Mucosa of rectum (tissue), 2 donors: ENCODE measurements at regions not wholly inside any gene's neighbourhood (a gene's known extent, or its start where the extent isn't known, plus 50 kb on each side); places are given as distances from the start of the nearest gene placed in this dataset.

Experiments
- H3K27ac ChIP-seq, 2 donors: one replicate each; pipeline ENCODE4 v1.7.0; 2013; ENCODE audit warnings: inconsistent platforms in 2 of 2, low read depth in 2 of 2, low read length in 2 of 2
- H3K27me3 ChIP-seq, 2 donors: one replicate each; pipeline ENCODE4 v1.7.0; 2013; ENCODE audit warnings: low read length in 2 of 2; ENCODE audit not compliant: control insufficient read depth in 2 of 2, insufficient read depth in 2 of 2
- H3K36me3 ChIP-seq, 2 donors: one replicate each; pipeline ENCODE4 v1.7.0; 2013; ENCODE audit warnings: low read length in 2 of 2; ENCODE audit not compliant: control insufficient read depth in 2 of 2, insufficient read depth in 2 of 2
- H3K4me1 ChIP-seq, 2 donors: one replicate each; pipeline ENCODE4 v1.7.0; 2013; ENCODE audit warnings: low read length in 2 of 2, mild to moderate bottlenecking in 1 of 2; ENCODE audit not compliant: control insufficient read depth in 2 of 2, insufficient read depth in 2 of 2
- H3K4me3 ChIP-seq, 2 donors: one replicate each; pipeline ENCODE4 v1.7.0; 2013; ENCODE audit warnings: low read length in 2 of 2
- H3K9ac ChIP-seq, 2 donors: one replicate each; pipeline ENCODE4 v1.7.0; 2013; ENCODE audit warnings: low read length in 2 of 2, low read depth in 1 of 2, mild to moderate bottlenecking in 1 of 2
- H3K9me3 ChIP-seq, 2 donors: one replicate each; pipeline ENCODE4 v1.7.0; 2013; ENCODE audit warnings: low read length in 2 of 2; ENCODE audit not compliant: control insufficient read depth in 2 of 2
- donor health status: healthy.
- donor health status: Normal muscosa, but diverticular disease.

DNA sequence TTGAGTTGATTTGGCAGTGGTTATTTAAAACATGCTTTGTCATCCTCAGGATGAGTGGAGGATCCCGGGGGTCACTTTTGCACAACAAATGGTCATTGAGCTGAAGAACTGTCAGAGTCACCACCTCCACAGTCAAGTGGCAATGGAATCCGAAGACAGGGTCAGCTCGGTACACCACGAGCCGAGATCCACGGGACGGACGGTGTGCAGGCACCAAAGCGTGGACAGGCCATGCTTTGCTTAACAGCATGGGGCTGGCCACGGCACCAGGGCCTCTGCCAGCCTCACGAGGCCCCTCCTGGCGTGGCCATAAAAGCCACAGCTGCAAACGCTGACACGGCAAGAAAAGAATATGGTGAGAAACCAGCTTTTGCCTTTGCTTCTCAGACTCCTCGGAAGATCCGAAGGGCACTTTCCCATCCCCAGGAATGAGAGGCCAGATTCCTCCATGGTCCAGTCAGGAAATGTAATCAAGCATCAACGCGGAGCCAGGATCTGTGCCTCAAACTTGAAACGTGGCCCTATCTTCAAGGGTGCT lies 152.2 kb upstream of the DIO3 start:
- H3K4me3 ChIP-seq: no peak overlapping the region
- H3K27me3 ChIP-seq: peaks cover under 1 to 2% of the 10 kb centered on the region in 2 donors
- H3K9ac ChIP-seq: no peak overlapping the region
- H3K9me3 ChIP-seq: no peaks in the 10 kb centered on the region
- H3K36me3 ChIP-seq: no peaks in the 10 kb centered on the region
- peaks cover 0 to 3% of the 10 kb centered on the region in 2 donors for H3K4me1 ChIP-seq
- no peak overlapping the region for H3K27ac ChIP-seq

DNA sequence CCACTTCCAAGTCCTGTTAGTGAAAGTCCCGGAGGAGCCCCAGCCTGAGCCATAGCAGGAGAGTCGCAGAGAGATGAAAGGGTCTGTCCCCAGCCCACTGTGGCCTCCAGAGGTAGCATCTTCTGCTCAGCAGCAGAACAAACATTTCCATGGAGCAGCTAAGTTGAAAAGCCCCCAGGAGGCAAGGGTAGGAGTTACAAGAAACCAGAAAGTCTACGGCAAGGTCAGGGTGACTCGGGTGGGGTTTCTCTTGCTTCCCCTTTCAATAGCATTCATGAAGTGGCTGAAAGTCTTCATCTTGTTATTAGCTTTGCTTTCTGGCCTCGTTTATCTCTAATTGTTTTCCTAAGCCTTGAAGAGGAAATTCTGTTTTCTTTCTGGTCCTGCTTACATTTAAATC lies 151.2 kb upstream of the DIO3 start:
- Histone ChIP-seq H3K27me3 (peaks cover 2 to 5% of the 10 kb centered on the region in 2 donors), H3K27ac (no peak overlapping the region), H3K9ac (no peak overlapping the region), H3K36me3 (no peaks in the 10 kb centered on the region), H3K4me3 (no peak overlapping the region), H3K4me1 (peaks cover 0 to 3% of the 10 kb centered on the region in 2 donors), H3K9me3 (no peaks in the 10 kb centered on the region)

DNA sequence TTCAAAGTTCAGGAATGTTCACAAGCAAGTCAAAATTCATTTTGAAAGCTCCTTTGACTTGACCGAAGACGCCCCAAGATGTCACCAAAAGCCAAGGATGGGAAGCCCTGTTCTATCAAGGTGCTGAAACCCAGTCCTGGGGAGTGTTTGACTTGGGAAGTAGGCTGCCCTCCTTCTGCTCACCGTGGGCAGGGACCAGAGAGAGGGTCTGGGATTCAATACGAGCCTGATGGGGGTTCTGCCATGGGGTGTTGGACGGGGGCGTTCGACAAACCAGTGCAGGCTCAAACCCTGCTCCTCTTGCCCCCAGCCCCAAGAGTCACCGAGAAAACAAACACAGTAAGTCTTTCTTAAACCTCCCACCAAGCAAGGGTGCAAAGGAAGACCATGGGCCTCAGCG lies 150.1 kb upstream of the DIO3 start:
- H3K27me3 ChIP-seq: peaks cover 2 to 5% of the 10 kb centered on the region in 2 donors
- peaks cover 0 to 3% of the 10 kb centered on the region in 2 donors for H3K4me1 ChIP-seq
- H3K9ac ChIP-seq: no peak overlapping the region
- H3K4me3 ChIP-seq: no peak overlapping the region
- no peaks in the 10 kb centered on the region for H3K9me3 ChIP-seq
- H3K27ac ChIP-seq: no peak overlapping the region
- H3K36me3 ChIP-seq: no peaks in the 10 kb centered on the region

DNA sequence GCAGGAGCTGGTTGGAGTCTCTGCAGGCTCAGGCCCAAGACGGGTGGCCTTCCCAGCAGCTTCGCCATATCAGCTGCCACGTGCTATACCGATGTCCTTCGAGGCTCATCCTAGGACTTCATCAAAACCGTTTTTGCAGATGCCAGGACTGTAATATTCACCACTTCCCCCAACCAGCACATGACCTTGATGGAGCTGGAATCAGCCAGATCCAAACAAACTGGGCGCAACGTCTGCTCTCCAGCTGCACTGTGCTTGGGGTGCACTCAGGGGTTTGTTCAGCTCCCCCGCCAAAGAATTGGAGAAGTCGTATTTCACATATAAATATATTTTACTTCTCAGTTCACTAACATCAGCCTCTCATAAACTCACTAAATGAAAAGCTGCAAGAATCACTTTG lies 149.5 kb upstream of the DIO3 start:
- no peak overlapping the region for H3K27ac ChIP-seq
- H3K9ac ChIP-seq: no peak overlapping the region
- peaks cover 2 to 5% of the 10 kb centered on the region in 2 donors for H3K27me3 ChIP-seq
- H3K9me3 ChIP-seq: no peaks in the 10 kb centered on the region
- no peak overlapping the region for H3K4me3 ChIP-seq
- H3K36me3 ChIP-seq: no peaks in the 10 kb centered on the region
- peaks cover 0 to 3% of the 10 kb centered on the region in 2 donors for H3K4me1 ChIP-seq

DNA sequence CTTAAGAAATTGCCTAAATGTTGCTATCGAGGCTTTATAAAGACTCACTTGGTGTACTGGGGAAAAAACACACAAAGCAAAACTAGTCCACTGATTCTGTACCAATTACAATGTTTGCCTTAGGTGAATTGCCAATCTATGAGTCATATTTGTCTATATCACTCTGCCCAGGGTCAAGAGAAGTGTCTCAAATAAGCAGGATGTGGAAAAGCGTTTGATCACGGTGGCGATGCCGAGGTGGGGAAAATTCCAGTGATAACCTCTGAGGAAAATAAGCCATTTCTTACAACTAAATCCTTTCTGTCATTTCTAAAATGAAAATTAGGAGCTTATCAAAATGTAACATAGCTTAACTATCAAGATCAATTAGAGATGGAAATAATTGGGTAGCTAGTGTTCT lies 148.6 kb upstream of the DIO3 start:
- H3K4me1 ChIP-seq: peaks cover 0 to 3% of the 10 kb centered on the region in 2 donors
- H3K27me3 ChIP-seq: peaks cover 2 to 5% of the 10 kb centered on the region in 2 donors
- H3K9me3 ChIP-seq: peaks cover 0 to 2% of the 10 kb centered on the region in 2 donors
- H3K36me3 ChIP-seq: no peaks in the 10 kb centered on the region
- H3K27ac ChIP-seq: no peak overlapping the region
- no peak overlapping the region for H3K4me3 ChIP-seq
- no peak overlapping the region for H3K9ac ChIP-seq

DNA sequence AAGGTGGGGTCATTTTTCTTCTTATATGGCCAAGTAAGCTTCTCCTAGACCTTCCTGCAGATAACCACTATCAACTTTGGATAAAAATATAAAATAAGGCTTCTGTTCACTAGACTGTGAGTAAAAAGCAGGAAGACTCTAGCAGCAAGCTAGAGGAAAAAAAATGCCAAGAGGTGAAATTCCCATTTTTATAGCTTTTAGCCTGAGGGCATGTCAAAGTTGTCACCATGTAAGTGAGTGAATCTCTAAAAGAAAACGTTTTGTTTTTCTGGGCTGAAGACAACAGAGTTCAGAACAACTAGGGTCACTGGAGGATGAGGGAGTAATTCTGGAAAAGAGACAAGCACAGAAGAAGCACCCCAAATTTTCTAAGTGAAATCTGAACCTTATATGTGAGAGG lies 143.9 kb upstream of the DIO3 start:
- Histone ChIP-seq H3K27ac (no peak overlapping the region), H3K9ac (no peak overlapping the region), H3K36me3 (no peaks in the 10 kb centered on the region), H3K27me3 (peaks cover 0 to 5% of the 10 kb centered on the region in 2 donors), H3K9me3 (peaks cover 0 to 3% of the 10 kb centered on the region in 2 donors), H3K4me1 (no peaks in the 10 kb centered on the region), H3K4me3 (no peak overlapping the region)

DNA sequence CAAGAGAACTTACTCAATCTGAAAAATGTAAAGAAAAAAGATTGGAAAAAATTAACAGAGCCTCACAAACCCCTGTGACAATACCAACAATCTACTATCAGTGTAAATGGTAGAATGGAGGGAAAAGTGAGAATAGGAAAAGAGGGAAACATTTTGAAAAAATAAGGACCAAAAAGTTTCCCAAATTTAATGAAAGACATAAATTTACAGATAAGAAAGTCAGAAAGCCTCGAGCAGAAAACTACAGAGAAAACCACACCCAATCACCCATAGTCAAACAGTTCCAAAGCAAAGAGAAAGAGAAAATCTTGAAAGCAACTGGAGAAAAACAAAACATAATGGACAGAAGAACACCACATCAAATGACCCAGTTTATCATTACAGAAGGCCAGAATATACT lies 142.7 kb upstream of the DIO3 start:
- H3K27me3 ChIP-seq: peaks cover 0 to 5% of the 10 kb centered on the region in 2 donors
- no peak overlapping the region for H3K27ac ChIP-seq
- no peak overlapping the region for H3K4me3 ChIP-seq
- no peaks in the 10 kb centered on the region for H3K4me1 ChIP-seq
- H3K9ac ChIP-seq: no peak overlapping the region
- peaks cover 0 to 3% of the 10 kb centered on the region in 2 donors for H3K9me3 ChIP-seq
- no peaks in the 10 kb centered on the region for H3K36me3 ChIP-seq

DNA sequence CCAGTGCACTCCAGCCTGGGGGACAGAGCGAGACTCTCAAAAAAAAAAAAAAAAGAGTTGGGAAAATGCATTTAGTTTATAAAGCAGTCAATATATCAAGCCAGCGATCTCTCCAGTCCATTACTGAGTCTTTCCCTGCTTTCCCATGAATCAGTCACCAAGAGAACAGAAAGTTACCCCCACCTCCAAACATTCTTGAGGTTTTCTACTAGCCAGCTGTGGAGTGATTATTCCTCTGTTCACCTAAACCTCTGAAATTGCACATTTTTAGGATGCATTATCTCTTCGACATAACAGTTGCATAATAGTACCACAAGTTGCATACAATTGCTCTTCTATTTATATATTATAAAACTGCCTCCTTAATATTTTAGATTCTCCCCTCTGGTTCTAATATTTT lies 134.8 kb upstream of the DIO3 start:
- Histone ChIP-seq H3K9me3 (no peaks in the 10 kb centered on the region), H3K4me3 (no peak overlapping the region)

DNA sequence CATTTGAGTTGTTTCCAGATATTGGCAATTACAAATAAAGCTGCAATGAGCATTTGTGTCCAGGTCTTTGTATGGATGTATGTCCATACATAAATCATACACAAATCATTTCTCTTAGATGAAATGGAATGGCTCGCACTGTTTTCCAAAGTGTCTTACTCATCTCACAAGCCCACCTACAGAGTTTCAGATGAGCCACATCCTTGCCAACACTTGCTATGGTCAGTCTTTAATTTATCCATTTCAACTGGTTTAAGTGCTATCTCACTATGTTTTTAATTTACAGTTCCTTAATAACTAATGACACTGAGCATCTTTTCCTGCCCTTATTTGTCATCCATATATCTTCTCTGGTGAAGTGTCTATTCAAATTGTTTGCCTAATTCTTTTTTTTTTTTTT lies 132.9 kb upstream of the DIO3 start:
- H3K4me3 ChIP-seq: no peak overlapping the region
- H3K9me3 ChIP-seq: no peaks in the 10 kb centered on the region
- H3K27me3 ChIP-seq: no peaks in the 10 kb centered on the region
- no peaks in the 10 kb centered on the region for H3K4me1 ChIP-seq
- no peaks in the 10 kb centered on the region for H3K36me3 ChIP-seq
- no peak overlapping the region for H3K27ac ChIP-seq
- H3K9ac ChIP-seq: no peak overlapping the region

More for the DNA sequence above, 134.8 kb upstream of the DIO3 start:
- Histone ChIP-seq H3K27me3 (no peaks in the 10 kb centered on the region), H3K9ac (no peak overlapping the region), H3K36me3 (no peaks in the 10 kb centered on the region), H3K4me1 (no peaks in the 10 kb centered on the region), H3K27ac (no peak overlapping the region)

DNA sequence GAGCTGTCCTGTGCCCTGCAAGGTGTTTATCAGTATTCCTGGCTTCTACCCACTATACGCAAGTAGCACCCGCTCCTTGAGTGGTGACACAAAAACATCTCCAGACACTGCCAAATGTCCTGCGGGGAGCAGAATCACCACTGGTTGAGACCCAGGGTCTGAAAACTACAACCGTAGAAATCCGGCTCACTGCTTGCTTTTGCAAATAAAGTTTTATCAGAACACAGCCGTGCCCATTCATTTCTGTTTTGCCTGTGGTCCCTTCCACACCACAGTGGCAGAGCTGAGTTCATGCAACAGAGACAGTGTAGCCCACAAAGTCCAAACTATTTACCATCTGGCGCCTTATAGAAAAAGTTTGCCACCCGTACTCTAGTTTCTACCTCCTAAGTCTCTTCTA lies 125.7 kb upstream of the DIO3 start:
- no peak overlapping the region for H3K9ac ChIP-seq
- H3K9me3 ChIP-seq: no peaks in the 10 kb centered on the region
- H3K36me3 ChIP-seq: no peaks in the 10 kb centered on the region
- no peak overlapping the region for H3K4me3 ChIP-seq
- no peak overlapping the region for H3K27ac ChIP-seq
- H3K4me1 ChIP-seq: no peaks in the 10 kb centered on the region
- no peaks in the 10 kb centered on the region for H3K27me3 ChIP-seq

DNA sequence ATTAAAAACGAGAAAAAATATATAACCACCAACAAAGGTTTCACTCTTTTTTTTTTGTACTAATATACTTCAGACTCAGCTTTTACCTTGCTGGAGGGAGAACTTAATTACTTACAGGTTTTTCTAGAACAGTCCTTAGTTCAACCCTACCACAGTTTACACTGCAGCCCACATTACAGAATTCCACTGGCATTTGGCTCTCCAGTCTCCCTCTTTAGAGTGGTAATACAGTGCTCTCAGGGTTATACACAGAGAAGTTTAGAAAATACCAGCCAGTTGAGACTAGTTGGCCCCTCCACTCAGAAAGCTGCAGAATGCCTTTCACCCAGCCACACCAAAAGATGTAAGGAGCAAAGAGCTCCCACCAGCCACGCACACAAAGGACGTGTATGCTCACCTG lies 122.3 kb upstream of the DIO3 start:
- Histone ChIP-seq H3K4me3 (no peak overlapping the region), H3K36me3 (no peaks in the 10 kb centered on the region), H3K27me3 (no peaks in the 10 kb centered on the region), H3K9ac (no peak overlapping the region), H3K27ac (no peak overlapping the region), H3K9me3 (no peaks in the 10 kb centered on the region), H3K4me1 (no peaks in the 10 kb centered on the region)
